Left lung (tissue), 4 donors: ENCODE measurements at regions not wholly inside any gene's neighbourhood (a gene's known extent, or its start where the extent isn't known, plus 50 kb on each side); places are given as distances from the start of the nearest gene placed in this dataset.
A peak's percentile ranks its signal among the peaks of the same experiment; 100 is the strongest.
"Not testable (repeated sequence)": the region's sequence is repeated elsewhere in the genome, so short reads cannot be mapped to it uniquely, and the experiment has no call there.

Experiments used
- ATAC-seq: fragments of 200-7000 bp; cut with Tn5 transposase; one replicate; pipeline ENCODE4 v1.9.1; 2020; ENCODE audit warnings: moderate library complexity
- DNase-seq, 4 donors: peaks; one replicate each; pipeline ENCODE4 v3.0.0-alpha.2; 2013 to 2020
- H3K27ac ChIP-seq, 2 donors: fragments of 200-600 bp; sonication (generic) in 1 of 2; one replicate each; pipeline versions ENCODE4 v1.5.0 to v1.8.0; 2020 to 2021
- H3K27me3 ChIP-seq, 2 donors: fragments of 200-600 bp; sonication (generic) in 1 of 2; one replicate each; pipeline versions ENCODE4 v1.5.0 to v1.8.0; 2020 to 2021
- H3K36me3 ChIP-seq, 2 donors: fragments of 200-600 bp; sonication (generic) in 1 of 2; one replicate each; pipeline versions ENCODE4 v1.5.0 to v1.8.0; 2020 to 2021
- H3K4me1 ChIP-seq, 2 donors: fragments of 200-600 bp; one replicate each; pipeline ENCODE4 v1.8.0; 2021
- H3K4me3 ChIP-seq, 2 donors: fragments of 200-600 bp; sonication (generic) in 1 of 2; one replicate each; pipeline versions ENCODE4 v1.5.0 to v1.8.0; 2020 to 2021; ENCODE audit warnings: mild to moderate bottlenecking in 1 of 2
- H3K9me3 ChIP-seq, 2 donors: fragments of 200-600 bp; sonication (generic) in 1 of 2; one replicate each; pipeline versions ENCODE4 v1.5.0 to v1.8.0; 2020 to 2021
- CTCF ChIP-seq, 2 donors: fragments of 200-600 bp; sonication (generic) in 1 of 2; IDR thresholded peaks; one replicate each; pipeline versions ENCODE4 v1.5.0 to v1.8.0; 2021; ENCODE audit warnings: antibody characterized with exemption in 2 of 2
- intact Hi-C, 2 donors: fragments of 100-400 bp; cut with DNase I; formaldehyde crosslinking; loops; one replicate each; pipeline versions ENCODE4 v1.11.2 to v1.14.2; 2022
- donor health status: DM: no; HTN: yes; CAD: no.
- donor health status: DM: no; HTN: no; CAD: no.

GRCh38 chr12:125346362-125346761, 281.1 kb downstream of the AACS start:
- DNase-seq (peak in 1 of 4 donors; percentile 3), ATAC-seq (no peak)
- Histone ChIP-seq H3K4me1 (no peaks in the 10 kb centered on the region), H3K27me3 (peaks cover 0 to 18% of the 10 kb centered on the region in 2 donors), H3K27ac (no peak overlapping the region), H3K9me3 (no peaks in the 10 kb centered on the region), H3K4me3 (no peak overlapping the region), H3K36me3 (no peaks in the 10 kb centered on the region)
- intact Hi-C loops: no loop called here
- TF ChIP-seq CTCF (IDR thresholded peaks at IDR 0.05): no peak

GRCh38 chr12:125351788-125352187, 286.6 kb downstream of the AACS start:
- no peak overlapping the region for H3K27ac ChIP-seq
- no peak for TF ChIP-seq CTCF (IDR thresholded peaks at IDR 0.05)
- no peaks in the 10 kb centered on the region for H3K36me3 ChIP-seq
- H3K4me3 ChIP-seq: no peak overlapping the region
- no peaks in the 10 kb centered on the region for H3K4me1 ChIP-seq
- DNase-seq: no peak
- peaks cover 0 to 4% of the 10 kb centered on the region in 2 donors for H3K9me3 ChIP-seq
- ATAC-seq: no peak
- peaks cover 0 to 18% of the 10 kb centered on the region in 2 donors for H3K27me3 ChIP-seq
- intact Hi-C loops: no loop called here

- ATAC-seq, H3K9me3 ChIP-seq, H3K4me3 ChIP-seq, H3K4me1 ChIP-seq, H3K36me3 ChIP-seq, DNase-seq, H3K27ac ChIP-seq, intact Hi-C loops: not testable (repeated sequence)
- H3K27me3 ChIP-seq: peaks cover 0 to 18% of the 10 kb centered on the region in 2 donors
Measured at GRCh38 chr12:125353002-125353401, 287.8 kb downstream of the AACS start.

- no peaks in the 10 kb centered on the region for H3K4me1 ChIP-seq
- H3K9me3 ChIP-seq: peaks cover 0 to 4% of the 10 kb centered on the region in 2 donors
- no peak overlapping the region for H3K27ac ChIP-seq
- TF ChIP-seq CTCF (IDR thresholded peaks at IDR 0.05): no peak
- H3K36me3 ChIP-seq: no peaks in the 10 kb centered on the region
- ATAC-seq (no peak), DNase-seq (no peak)
- no peak overlapping the region for H3K4me3 ChIP-seq
- intact Hi-C loops: no loop called here
- H3K27me3 ChIP-seq: peaks cover 0 to 10% of the 10 kb centered on the region in 2 donors
Measured at GRCh38 chr12:125353871-125354270, 288.6 kb downstream of the AACS start.

GRCh38 chr12:125355614-125356013, 290.4 kb downstream of the AACS start:
- Histone ChIP-seq H3K9me3 (peaks cover 0 to 4% of the 10 kb centered on the region in 2 donors), H3K27me3 (peaks cover 0 to 11% of the 10 kb centered on the region in 2 donors), H3K4me3 (no peak overlapping the region), H3K36me3 (no peaks in the 10 kb centered on the region), H3K27ac (no peak overlapping the region), H3K4me1 (no peaks in the 10 kb centered on the region)
- DNase-seq (no peak), ATAC-seq (no peak)
- intact Hi-C loops: no loop called here
- TF ChIP-seq CTCF (IDR thresholded peaks at IDR 0.05): no peak

GRCh38 chr12:125356111-125356510, 290.9 kb downstream of the AACS start:
- DNase-seq (no peak), ATAC-seq (no peak)
- peaks cover 0 to 4% of the 10 kb centered on the region in 2 donors for H3K9me3 ChIP-seq
- intact Hi-C loops: no loop called here
- H3K27me3 ChIP-seq: peaks cover 0 to 13% of the 10 kb centered on the region in 2 donors
- no peak overlapping the region for H3K27ac ChIP-seq
- H3K36me3 ChIP-seq: no peaks in the 10 kb centered on the region
- H3K4me3 ChIP-seq: no peak overlapping the region
- H3K4me1 ChIP-seq: no peaks in the 10 kb centered on the region
- TF ChIP-seq CTCF (IDR thresholded peaks at IDR 0.05): no peak
